NT2/D1 (cell line): ENCODE measurements at regions not wholly inside any gene's neighbourhood (a gene's known extent, or its start where the extent isn't known, plus 50 kb on each side); places are given as distances from the start of the nearest gene placed in this dataset.
"Not testable (repeated sequence)": the region's sequence is repeated elsewhere in the genome, so short reads cannot be mapped to it uniquely, and the experiment has no call there.

Experiments used
- DNase-seq: peaks from one replicate; pipeline ENCODE4 v3.0.0-alpha.2; 2011; ENCODE audit warnings: low read depth, low spot score
- H3K27me3 ChIP-seq: 2 replicates; pipeline ENCODE4 v1.6.0; 2011; ENCODE audit warnings: mild to moderate bottlenecking; ENCODE audit not compliant: insufficient read length, insufficient read depth
- H3K36me3 ChIP-seq: 2 replicates; pipeline ENCODE4 v1.6.1; 2011; ENCODE audit warnings: mild to moderate bottlenecking, low read length, mixed read lengths; ENCODE audit not compliant: insufficient read depth, insufficient read length
- H3K4me1 ChIP-seq: 2 replicates; pipeline ENCODE4 v1.5.1; 2011; ENCODE audit not compliant: insufficient read depth, insufficient read length
- H3K4me3 ChIP-seq: 2 replicates; pipeline ENCODE4 v1.5.1; 2011; ENCODE audit warnings: low read depth; ENCODE audit not compliant: insufficient read length
- H3K9ac ChIP-seq: 2 replicates; pipeline ENCODE4 v1.6.0; 2011; ENCODE audit warnings: low read depth; ENCODE audit not compliant: insufficient read length
- H3K9me3 ChIP-seq: 2 replicates; pipeline ENCODE4 v1.5.1; 2011; ENCODE audit warnings: mild to moderate bottlenecking, low read length; ENCODE audit not compliant: insufficient read depth
- SUZ12 ChIP-seq: IDR thresholded peaks from 2 replicates; pipeline ENCODE4 v1.6.1; 2011; ENCODE audit not compliant: insufficient read length, insufficient read depth; ENCODE audit errors: extremely low read depth
- YY1 ChIP-seq: IDR thresholded peaks from 2 replicates; pipeline ENCODE4 v1.6.1; 2011; ENCODE audit not compliant: insufficient read length, insufficient read depth
- ZNF274 ChIP-seq: IDR thresholded peaks from 2 replicates; pipeline ENCODE4 v1.6.1; 2011; ENCODE audit warnings: mild to moderate bottlenecking, low read depth, low read length

GRCh38 chr10:85139124-85139523, 810.7 kb downstream of the CCSER2 start:
- H3K4me1 ChIP-seq: no peaks in the 10 kb centered on the region
- no peak for DNase-seq
- no peaks in the 10 kb centered on the region for H3K36me3 ChIP-seq
- no peaks in the 10 kb centered on the region for H3K27me3 ChIP-seq
- H3K4me3 ChIP-seq: no peak overlapping the region
- no peaks in the 10 kb centered on the region; the same call in 1 of the 2 replicates for H3K9me3 ChIP-seq
- no peak for TF ChIP-seq ZNF274
- TF ChIP-seq SUZ12: no peak
- TF ChIP-seq YY1: no peak
- H3K9ac ChIP-seq: no peak overlapping the region

- not testable (repeated sequence) for DNase-seq, H3K36me3 ChIP-seq, H3K27me3 ChIP-seq, H3K4me1 ChIP-seq, H3K9ac ChIP-seq, H3K9me3 ChIP-seq, H3K4me3 ChIP-seq
Measured at GRCh38 chr10:85141520-85141919, 813.1 kb downstream of the CCSER2 start.

- Histone ChIP-seq H3K9me3 (no peaks in the 10 kb centered on the region; the same call in 1 of the 2 replicates), H3K36me3 (no peaks in the 10 kb centered on the region), H3K27me3 (no peaks in the 10 kb centered on the region), H3K4me1 (no peaks in the 10 kb centered on the region), H3K4me3 (no peak overlapping the region), H3K9ac (no peak overlapping the region)
- DNase-seq: no peak
- no peak for TF ChIP-seq SUZ12
Measured at GRCh38 chr10:85145966-85146365, 817.6 kb downstream of the CCSER2 start.

DNA sequence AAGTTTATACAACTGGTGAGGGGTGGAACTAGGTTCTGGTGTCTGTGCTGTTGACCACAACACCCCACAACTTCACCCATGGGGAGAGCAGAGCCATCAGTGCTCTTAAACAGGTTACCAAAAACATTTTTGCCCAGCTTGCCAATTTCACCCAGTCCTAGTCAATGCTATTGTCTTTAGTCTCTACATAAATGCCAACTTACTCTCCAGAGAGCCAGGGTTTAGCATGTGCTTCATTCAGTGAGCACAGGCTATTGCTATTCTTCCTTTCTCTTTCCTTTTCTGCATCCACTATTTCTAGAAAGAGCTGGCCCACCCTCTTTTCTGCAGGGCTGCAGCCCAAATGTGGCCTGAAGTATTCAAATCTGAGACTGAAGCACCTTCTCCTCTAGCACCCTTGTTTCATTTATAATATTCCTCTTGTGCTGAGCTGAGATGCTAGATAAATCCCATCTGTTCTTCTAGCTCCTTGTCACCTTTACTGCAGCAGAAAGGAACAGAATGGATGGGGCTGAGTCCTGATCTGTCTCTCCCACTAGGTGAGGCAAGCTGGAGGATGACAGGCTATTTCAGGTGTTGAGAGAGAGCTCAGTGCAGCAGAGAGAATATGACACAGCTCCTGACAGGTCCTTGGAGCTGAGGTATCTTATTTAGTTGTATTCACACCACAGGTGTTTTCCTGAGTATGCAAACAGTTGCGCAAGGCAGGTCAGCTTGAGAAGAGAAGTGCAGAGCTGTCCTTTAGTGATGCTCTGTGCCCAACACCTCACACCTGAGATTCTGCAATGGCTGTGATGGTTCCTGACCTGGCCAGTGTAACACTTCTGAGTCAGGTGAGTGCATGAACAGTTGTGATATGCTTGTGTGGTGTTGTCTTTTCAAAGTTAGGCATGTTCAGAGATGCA, 819.2 kb downstream of the CCSER2 start:
- no peak overlapping the region for H3K4me3 ChIP-seq
- no peaks in the 10 kb centered on the region for H3K4me1 ChIP-seq
- TF ChIP-seq YY1 (no peak), ZNF274 (no peak), SUZ12 (no peak)
- H3K27me3 ChIP-seq: no peaks in the 10 kb centered on the region
- H3K9me3 ChIP-seq: no peaks in the 10 kb centered on the region; the same call in 1 of the 2 replicates
- DNase-seq: no peak
- no peaks in the 10 kb centered on the region for H3K36me3 ChIP-seq
- no peak overlapping the region for H3K9ac ChIP-seq

DNA sequence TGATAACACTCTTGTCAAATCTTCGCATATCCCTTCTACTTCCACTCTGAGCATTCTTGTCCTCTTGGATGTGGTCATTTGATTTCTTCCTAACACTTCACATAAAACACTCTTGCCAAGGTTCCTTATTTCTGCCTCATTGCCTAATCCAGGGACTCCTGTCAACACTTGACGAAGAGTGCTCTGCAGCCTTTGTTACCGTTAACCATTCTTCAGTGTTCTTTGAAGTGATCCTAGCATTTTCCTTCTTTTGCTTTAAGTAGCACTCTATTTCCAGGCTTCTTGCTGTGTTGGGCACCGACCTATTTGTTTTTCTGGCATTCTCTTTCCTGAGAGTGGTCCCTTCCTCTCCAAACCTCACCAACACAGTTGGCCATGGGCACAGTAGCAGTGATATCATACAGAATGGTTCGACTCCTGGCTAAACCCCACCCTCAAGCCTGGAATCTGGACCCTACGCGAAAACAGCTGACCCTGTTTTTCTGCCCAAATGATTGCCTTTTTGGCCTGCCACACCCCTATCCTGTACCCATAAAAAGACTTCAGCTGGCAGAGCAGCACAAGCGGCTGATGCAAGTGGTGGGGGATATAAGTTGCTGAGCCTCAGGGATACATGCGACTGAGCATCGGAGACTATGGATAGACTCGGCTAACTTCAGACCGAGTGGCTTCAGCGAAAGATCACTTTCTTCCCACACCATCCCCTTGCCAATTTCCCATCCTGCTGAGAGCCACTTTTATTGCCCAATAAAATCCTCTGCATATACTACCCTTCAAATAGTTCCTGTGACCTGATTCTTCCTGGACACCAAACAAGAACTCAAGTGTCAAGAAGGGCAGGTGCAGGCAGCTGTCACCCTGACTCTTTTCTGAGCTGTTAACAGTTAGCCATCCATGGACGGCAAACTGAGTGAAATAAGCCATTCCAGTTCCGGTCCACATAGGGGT, 820.6 kb downstream of the CCSER2 start:
- H3K4me1 ChIP-seq: no peaks in the 10 kb centered on the region
- no peaks in the 10 kb centered on the region; the same call in 1 of the 2 replicates for H3K9me3 ChIP-seq
- no peak overlapping the region for H3K4me3 ChIP-seq
- no peak for DNase-seq
- no peak overlapping the region for H3K9ac ChIP-seq
- H3K27me3 ChIP-seq: no peaks in the 10 kb centered on the region
- no peaks in the 10 kb centered on the region for H3K36me3 ChIP-seq
- TF ChIP-seq SUZ12: no peak
- TF ChIP-seq YY1: no peak
- no peak for TF ChIP-seq ZNF274

DNA sequence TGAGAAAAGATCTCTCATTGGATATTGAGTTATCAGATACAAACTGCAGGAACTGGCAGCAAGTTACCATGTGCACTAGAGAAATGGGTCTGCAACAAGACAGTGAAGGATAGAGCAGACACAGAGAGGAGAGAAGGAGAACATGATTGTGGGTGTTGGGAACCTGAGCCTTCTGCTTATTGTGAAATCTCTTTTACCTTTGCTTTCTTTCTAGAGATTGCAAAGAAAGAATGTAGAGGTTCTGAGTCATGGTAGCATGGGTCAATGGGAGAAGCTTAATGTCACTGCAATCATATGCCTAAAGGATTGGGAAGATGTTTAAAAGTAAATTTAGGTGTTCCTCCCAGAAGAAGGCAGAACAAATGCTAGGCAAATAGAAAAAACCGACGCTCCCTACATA, 821.4 kb downstream of the CCSER2 start:
- no peaks in the 10 kb centered on the region for H3K9me3 ChIP-seq
- no peak overlapping the region for H3K9ac ChIP-seq
- H3K4me1 ChIP-seq: no peaks in the 10 kb centered on the region
- no peaks in the 10 kb centered on the region for H3K27me3 ChIP-seq
- no peak overlapping the region for H3K4me3 ChIP-seq
- H3K36me3 ChIP-seq: no peaks in the 10 kb centered on the region
- no peak for TF ChIP-seq ZNF274
- no peak for TF ChIP-seq YY1
- no peak for DNase-seq

GRCh38 chr10:85151506-85151905, 823.1 kb downstream of the CCSER2 start:
- H3K27me3 ChIP-seq: no peaks in the 10 kb centered on the region
- no peaks in the 10 kb centered on the region for H3K36me3 ChIP-seq
- no peak for DNase-seq
- no peaks in the 10 kb centered on the region for H3K9me3 ChIP-seq
- H3K4me3 ChIP-seq: no peak overlapping the region
- H3K9ac ChIP-seq: no peak overlapping the region
- no peak for TF ChIP-seq ZNF274
- TF ChIP-seq SUZ12: no peak
- no peak for TF ChIP-seq YY1
- no peaks in the 10 kb centered on the region for H3K4me1 ChIP-seq
